H9 (cell line): ENCODE measurements at regions not wholly inside any gene's neighbourhood (a gene's known extent, or its start where the extent isn't known, plus 50 kb on each side); places are given as distances from the start of the nearest gene placed in this dataset.

ENCODE experiments used
- DNase-seq: peaks from one replicate; pipeline ENCODE4 v3.0.0-alpha.2; 2017
- H2AFZ ChIP-seq: one replicate; pipeline ENCODE4 v1.6.1; 2013; ENCODE audit warnings: mild to moderate bottlenecking, low read length, control low read depth, moderate library complexity
- H2AK5ac ChIP-seq: 2 replicates; pipeline ENCODE4 v1.6.1; 2013; ENCODE audit warnings: low read length, control low read depth, mixed read lengths; ENCODE audit not compliant: insufficient read length
- H2BK120ac ChIP-seq: one replicate; pipeline ENCODE4 v1.6.1; 2013; ENCODE audit warnings: low read depth, mild to moderate bottlenecking, low read length, control low read depth, inconsistent platforms; ENCODE audit not compliant: poor library complexity, severe bottlenecking
- H2BK12ac ChIP-seq: 2 replicates; pipeline ENCODE4 v1.6.1; 2013; ENCODE audit warnings: low read length, control low read depth, mixed read lengths, low read depth; ENCODE audit not compliant: insufficient read length
- H2BK15ac ChIP-seq: 2 replicates; pipeline ENCODE4 v1.6.1; 2013; ENCODE audit warnings: low read depth, low read length, control low read depth
- H2BK20ac ChIP-seq: one replicate; pipeline ENCODE4 v1.6.1; 2013; ENCODE audit warnings: low read depth, mild to moderate bottlenecking, low read length, control low read depth, inconsistent platforms; ENCODE audit not compliant: poor library complexity, severe bottlenecking
- H2BK5ac ChIP-seq: 2 replicates; pipeline ENCODE4 v1.6.1; 2013; ENCODE audit warnings: low read length, control low read depth, mixed read lengths; ENCODE audit not compliant: insufficient read length
- H3K14ac ChIP-seq: 2 replicates; pipeline ENCODE4 v1.6.1; 2013; ENCODE audit warnings: low read length, control low read depth; ENCODE audit not compliant: insufficient read depth
- H3K18ac ChIP-seq: 2 replicates; pipeline ENCODE4 v1.6.1; 2013; ENCODE audit warnings: low read depth, mild to moderate bottlenecking, mixed read lengths, low read length, control low read depth; ENCODE audit not compliant: insufficient read length
- H3K23ac ChIP-seq: 2 replicates; pipeline ENCODE4 v1.6.1; 2013; ENCODE audit warnings: low read length, control low read depth, mixed read lengths, low read depth; ENCODE audit not compliant: insufficient read length
- H3K23me2 ChIP-seq: 2 replicates; pipeline ENCODE4 v1.6.1; 2013; ENCODE audit warnings: low read depth, mild to moderate bottlenecking, mixed read lengths, low read length, control low read depth; ENCODE audit not compliant: insufficient read length, poor library complexity, severe bottlenecking
- H3K27ac ChIP-seq: 2 replicates; pipeline ENCODE4 v1.5.1; 2013; ENCODE audit warnings: low read length, control low read depth, mixed read lengths, low read depth; ENCODE audit not compliant: insufficient read length
- H3K27me3 ChIP-seq: 2 replicates; pipeline ENCODE4 v1.6.1; 2013; ENCODE audit warnings: low read length, control low read depth, inconsistent platforms; ENCODE audit not compliant: insufficient read depth
- H3K4ac ChIP-seq: 2 replicates; pipeline ENCODE4 v1.6.1; 2013; ENCODE audit warnings: low read depth, mild to moderate bottlenecking, control low read depth, inconsistent platforms, low read length, moderate library complexity
- H3K4me1 ChIP-seq: 2 replicates; pipeline ENCODE4 v1.6.1; 2013; ENCODE audit warnings: low read length, control low read depth, inconsistent platforms; ENCODE audit not compliant: insufficient read depth
- H3K4me2 ChIP-seq: 2 replicates; pipeline ENCODE4 v1.6.1; 2013; ENCODE audit warnings: low read length, control low read depth, mixed read lengths; ENCODE audit not compliant: insufficient read length, insufficient read depth
- H3K56ac ChIP-seq: 2 replicates; pipeline ENCODE4 v1.6.1; 2013; ENCODE audit warnings: low read depth, mild to moderate bottlenecking, mixed read lengths, low read length, control low read depth; ENCODE audit not compliant: insufficient read length
- H3K79me1 ChIP-seq: 2 replicates; pipeline ENCODE4 v1.6.1; 2013; ENCODE audit warnings: low read depth, mild to moderate bottlenecking, moderate library complexity, low read length, control low read depth, inconsistent platforms; ENCODE audit not compliant: insufficient read depth, poor library complexity, severe bottlenecking
- H3K79me2 ChIP-seq: 2 replicates; pipeline ENCODE4 v1.6.1; 2013; ENCODE audit warnings: low read length, control low read depth, inconsistent platforms; ENCODE audit not compliant: insufficient read depth
- H3K9ac ChIP-seq: 2 replicates; pipeline ENCODE4 v1.6.1; 2013; ENCODE audit warnings: low read length, control low read depth, mixed read lengths; ENCODE audit not compliant: insufficient read length; ENCODE audit errors: extremely low read depth
- H3K9me3 ChIP-seq: one replicate; pipeline ENCODE4 v1.6.1; 2013; ENCODE audit warnings: low read depth, low read length, inconsistent platforms; ENCODE audit not compliant: control insufficient read depth
- H3T11ph ChIP-seq: one replicate; pipeline ENCODE4 v1.6.1; 2013; ENCODE audit warnings: mild to moderate bottlenecking, low read length, control low read depth, inconsistent platforms
- H4K20me1 ChIP-seq: one replicate; pipeline ENCODE4 v1.6.1; 2013; ENCODE audit not compliant: control insufficient read depth, insufficient read length, insufficient read depth
- H4K5ac ChIP-seq: 2 replicates; pipeline ENCODE4 v1.6.1; 2013; ENCODE audit warnings: low read depth, mild to moderate bottlenecking, mixed read lengths, low read length, control low read depth; ENCODE audit not compliant: insufficient read length
- H4K8ac ChIP-seq: replicated peaks from 2 replicates; pipeline ENCODE4 v1.6.1; 2013; ENCODE audit warnings: low read length, control low read depth, mixed read lengths, low read depth; ENCODE audit not compliant: insufficient read length
- H4K91ac ChIP-seq: 2 replicates; pipeline ENCODE4 v1.6.1; 2013; ENCODE audit warnings: low read depth, mild to moderate bottlenecking, moderate library complexity, mixed read lengths, low read length, control low read depth; ENCODE audit not compliant: insufficient read length
- H3K27ac Mint-ChIP-seq, 3 experiments: 2 replicates in 2 of 3; 3 replicates in 1 of 3; pipeline ENCODE4 v1.8.0; 2020 to 2021; ENCODE audit warnings: mixed read lengths in 3 of 3, mild to moderate bottlenecking in 1 of 3, moderate library complexity in 1 of 3
- H3K27me3 Mint-ChIP-seq: 2 replicates; pipeline ENCODE4 v1.8.0; 2021; ENCODE audit warnings: low read depth, mild to moderate bottlenecking, moderate library complexity, mixed read lengths
- H3K36me3 Mint-ChIP-seq, 3 experiments: 2 replicates in 2 of 3; 3 replicates in 1 of 3; pipeline ENCODE4 v1.8.0; 2020 to 2021; ENCODE audit warnings: low read depth in 3 of 3, mixed read lengths in 3 of 3; ENCODE audit not compliant: insufficient read depth in 1 of 3
- H3K4me1 Mint-ChIP-seq, 2 experiments: 2 replicates each; pipeline ENCODE4 v1.8.0; 2020; ENCODE audit warnings: mixed read lengths in 2 of 2
- H3K4me3 Mint-ChIP-seq, 2 experiments: 2 replicates in 1 of 2; 3 replicates in 1 of 2; pipeline ENCODE4 v1.8.0; 2020 to 2021; ENCODE audit warnings: mild to moderate bottlenecking in 2 of 2, mixed read lengths in 2 of 2, moderate library complexity in 1 of 2
- H3K9me3 Mint-ChIP-seq, 2 experiments: 2 replicates in 1 of 2; 3 replicates in 1 of 2; pipeline ENCODE4 v1.8.0; 2020; ENCODE audit warnings: mild to moderate bottlenecking in 2 of 2, mixed read lengths in 2 of 2, moderate library complexity in 1 of 2
- CTCF ChIP-seq: fragments of 200-600 bp; sonication (generic); conservative IDR thresholded peaks from 3 replicates; pipeline ENCODE4 v1.8.0; 2021; ENCODE audit warnings: antibody characterized with exemption, mild to moderate bottlenecking

GRCh38 chr6:105510746-105511145, 107.9 kb upstream of the PREP start:
- no peak for DNase-seq
- Histone ChIP-seq H4K20me1 (no peaks in the 10 kb centered on the region), H3T11ph (no peak overlapping the region), H3K79me1 (no peaks in the 10 kb centered on the region), H4K8ac (no peak overlapping the region), H3K56ac (no peak overlapping the region), H4K91ac (no peak overlapping the region), H3K4me1 (no peaks in the 10 kb centered on the region; the same call in 1 of the 2 replicates), H2AK5ac (no peak overlapping the region), H2AFZ (no peak overlapping the region), H3K79me2 (no peaks in the 10 kb centered on the region), H2BK120ac (no peak overlapping the region), H3K23ac (no peak overlapping the region), H2BK5ac (no peak overlapping the region), H3K18ac (no peak overlapping the region), H3K4me2 (no peak overlapping the region), H2BK20ac (no peak overlapping the region), H2BK15ac (no peak overlapping the region), H3K23me2 (no peaks in the 10 kb centered on the region), H3K4ac (no peak overlapping the region), H3K9ac (no peak overlapping the region), H2BK12ac (no peak overlapping the region), H3K14ac (no peak overlapping the region), H3K9me3 (no peaks in the 10 kb centered on the region), H3K27ac (no peak overlapping the region), H3K27me3 (no peaks in the 10 kb centered on the region), H4K5ac (no peak overlapping the region)
- Mint-ChIP-seq H3K4me3 (no peak overlapping the region), H3K27me3 (no peaks in the 10 kb centered on the region; the same call in none of the 2 replicates), H3K9me3 (no peaks in the 10 kb centered on the region), H3K27ac (no peak overlapping the region), H3K4me1 (peaks cover 6 to 12% of the 10 kb centered on the region in 2 experiments), H3K36me3 (no peaks in the 10 kb centered on the region)
- no peak for TF ChIP-seq CTCF
